ENCODE measurements at regions not wholly inside any gene's neighbourhood (a gene's known extent, or its start where the extent isn't known, plus 50 kb on each side); places are given as distances from the start of the nearest gene placed in this dataset.
"Not testable (repeated sequence)": the region's sequence is repeated elsewhere in the genome, so short reads cannot be mapped to it uniquely, and the experiment has no call there.

- no peak for DNase-seq
Observed at GRCh38 chr6:105560611-105561066, 157.8 kb upstream of the PREP start.

- no peak for DNase-seq
Observed at GRCh38 chr6:105557291-105557690, 154.4 kb upstream of the PREP start.

- DNase-seq = no peak
Observed at GRCh38 chr6:105553171-105553570, 150.3 kb upstream of the PREP start.

GRCh38 chr6:105550955-105551620 is 148.2 kb upstream of the PREP start:
- no peak for DNase-seq

GRCh38 chr6:105546754-105547153 is 143.9 kb upstream of the PREP start:
- no peak for DNase-seq

GRCh38 chr6:105545947-105546731 is 143.3 kb upstream of the PREP start:
- DNase-seq = no peak

GRCh38 chr6:105545228-105545920 is 142.5 kb upstream of the PREP start:
- no peak for DNase-seq

- DNase-seq = no peak
Observed at GRCh38 chr6:105539911-105540310, 137.0 kb upstream of the PREP start.

- DNase-seq = no peak
Observed at GRCh38 chr6:105537981-105538578, 135.2 kb upstream of the PREP start.

GRCh38 chr6:105536961-105537360 is 134.1 kb upstream of the PREP start:
- no peak for DNase-seq

GRCh38 chr6:105533301-105533700 is 130.4 kb upstream of the PREP start:
- no peak for DNase-seq

GRCh38 chr6:105526225-105526872 is 123.5 kb upstream of the PREP start:
- DNase-seq = no peak

GRCh38 chr6:105522626-105523322 is 119.9 kb upstream of the PREP start:
- no peak for DNase-seq

- DNase-seq = no peak
Observed at GRCh38 chr6:105519954-105520353, 117.1 kb upstream of the PREP start.

- DNase-seq = not testable (repeated sequence)
Observed at GRCh38 chr6:105518993-105519392, 116.1 kb upstream of the PREP start.

GRCh38 chr6:105515054-105515453 is 112.2 kb upstream of the PREP start:
- DNase-seq = peak; percentile 12

- DNase-seq = no peak
Observed at GRCh38 chr6:105514306-105514705, 111.4 kb upstream of the PREP start.

- DNase-seq = no peak
Observed at GRCh38 chr6:105511639-105512038, 108.8 kb upstream of the PREP start.

- no peak for DNase-seq
Observed at GRCh38 chr6:105510746-105511145, 107.9 kb upstream of the PREP start.

- no peak for DNase-seq
Observed at GRCh38 chr6:105509506-105510331, 106.8 kb upstream of the PREP start.

- no peak for DNase-seq
Observed at GRCh38 chr6:105507811-105508210, 104.9 kb upstream of the PREP start.

All from NCI-H1436 (cell line).